ENCODE measurements at regions not wholly inside any gene's neighbourhood (a gene's known extent, or its start where the extent isn't known, plus 50 kb on each side); places are given as distances from the start of the nearest gene placed in this dataset.

DNA sequence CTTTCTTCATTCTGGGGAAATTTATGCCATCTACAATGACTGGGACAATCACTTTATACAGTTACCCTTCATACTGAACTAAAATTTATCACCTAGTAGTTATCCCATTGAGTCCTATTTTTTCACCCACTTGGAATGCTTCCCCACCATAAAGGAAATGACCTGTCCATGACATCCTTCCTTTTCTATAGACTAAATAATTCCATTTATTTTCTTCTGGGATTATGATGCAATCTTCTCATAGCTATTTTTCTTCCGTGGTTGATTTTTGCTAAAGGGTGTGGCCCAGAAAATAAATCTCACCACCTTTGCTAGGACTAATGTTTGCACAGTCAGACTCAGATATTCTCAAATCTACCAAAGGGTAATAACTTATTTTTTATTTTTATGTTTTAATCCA is 186.1 kb upstream of the NRXN1 start:
- Mint-ChIP-seq H3K27me3 (ENCODE audit: insufficient read depth, unreplicated experiment) (no peaks in the 10 kb centered on the region), H3K9me3 (ENCODE audit: unreplicated experiment) (no peaks in the 10 kb centered on the region), H3K36me3 (ENCODE audit: insufficient read depth, unreplicated experiment) (no peaks in the 10 kb centered on the region), H3K27ac (ENCODE audit: low read depth, unreplicated experiment) (no peak overlapping the region), H3K4me3 (ENCODE audit: unreplicated experiment) (no peak overlapping the region), H3K4me1 (ENCODE audit: insufficient read depth, unreplicated experiment) (peaks cover 6% of the 10 kb centered on the region)
- POLR2A ChIA-PET, result no interaction called here
- no peak for DNase-seq (ENCODE audit: unreplicated experiment)
- no TSS peak for BruUV-seq (replicated peaks)
- intact Hi-C loops (cut with micrococcal nuclease), result no loop called here
- no peak for TF ChIP-seq CTCF (IDR thresholded peaks at IDR 0.05; ENCODE audit: unreplicated experiment)
- CTCF ChIA-PET, result no interaction called here

DNA sequence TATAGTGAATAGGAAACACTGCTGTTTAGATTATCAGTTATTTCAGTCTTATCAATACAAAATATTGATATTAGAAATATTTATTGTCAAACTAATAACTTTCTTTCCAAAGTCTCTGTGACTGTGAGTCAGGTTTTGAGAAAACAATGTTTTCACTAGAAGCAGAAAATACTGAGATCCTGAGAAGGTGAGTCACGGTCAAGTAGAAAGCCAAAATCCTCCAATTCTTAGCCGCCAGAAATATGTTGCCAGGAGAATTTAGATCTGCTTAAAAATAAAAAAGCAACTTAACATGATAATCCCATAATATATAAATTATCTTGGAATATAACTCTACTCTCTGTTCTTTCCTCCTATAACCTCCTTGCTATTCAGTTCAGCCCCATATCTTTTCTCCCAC is 181.9 kb upstream of the NRXN1 start:
- BruUV-seq (replicated peaks), result no TSS peak
- Mint-ChIP-seq H3K9me3 (ENCODE audit: unreplicated experiment) (no peaks in the 10 kb centered on the region), H3K4me1 (ENCODE audit: insufficient read depth, unreplicated experiment) (no peaks in the 10 kb centered on the region), H3K27me3 (ENCODE audit: insufficient read depth, unreplicated experiment) (no peaks in the 10 kb centered on the region), H3K4me3 (ENCODE audit: unreplicated experiment) (no peak overlapping the region), H3K36me3 (ENCODE audit: insufficient read depth, unreplicated experiment) (no peaks in the 10 kb centered on the region), H3K27ac (ENCODE audit: low read depth, unreplicated experiment) (no peak overlapping the region)
- intact Hi-C loops (cut with micrococcal nuclease), result no loop called here
- DNase-seq (ENCODE audit: unreplicated experiment), result no peak
- CTCF ChIA-PET, result interaction anchor here (0.6 kb wide), 1 partner anchor 26 kb away, joined by 3 read pairs; no protein-coding TSS in a partner anchor
- POLR2A ChIA-PET, result no interaction called here
- no peak for TF ChIP-seq CTCF (IDR thresholded peaks at IDR 0.05; ENCODE audit: unreplicated experiment)

GRCh38 chr2:51212374-51212773 is 180.4 kb upstream of the NRXN1 start:
- no peaks in the 10 kb centered on the region for H3K4me1 Mint-ChIP-seq (ENCODE audit: insufficient read depth, unreplicated experiment)
- CTCF ChIA-PET, result no interaction called here
- H3K27me3 Mint-ChIP-seq (ENCODE audit: insufficient read depth, unreplicated experiment), result no peaks in the 10 kb centered on the region
- POLR2A ChIA-PET, result no interaction called here
- no peak overlapping the region for H3K27ac Mint-ChIP-seq (ENCODE audit: low read depth, unreplicated experiment)
- no peaks in the 10 kb centered on the region for H3K9me3 Mint-ChIP-seq (ENCODE audit: unreplicated experiment)
- intact Hi-C loops (cut with micrococcal nuclease), result no loop called here
- H3K36me3 Mint-ChIP-seq (ENCODE audit: insufficient read depth, unreplicated experiment), result no peaks in the 10 kb centered on the region
- no peak for DNase-seq (ENCODE audit: unreplicated experiment)
- no peak for TF ChIP-seq CTCF (IDR thresholded peaks at IDR 0.05; ENCODE audit: unreplicated experiment)
- no peak overlapping the region for H3K4me3 Mint-ChIP-seq (ENCODE audit: unreplicated experiment)
- BruUV-seq (replicated peaks), result no TSS peak

DNA sequence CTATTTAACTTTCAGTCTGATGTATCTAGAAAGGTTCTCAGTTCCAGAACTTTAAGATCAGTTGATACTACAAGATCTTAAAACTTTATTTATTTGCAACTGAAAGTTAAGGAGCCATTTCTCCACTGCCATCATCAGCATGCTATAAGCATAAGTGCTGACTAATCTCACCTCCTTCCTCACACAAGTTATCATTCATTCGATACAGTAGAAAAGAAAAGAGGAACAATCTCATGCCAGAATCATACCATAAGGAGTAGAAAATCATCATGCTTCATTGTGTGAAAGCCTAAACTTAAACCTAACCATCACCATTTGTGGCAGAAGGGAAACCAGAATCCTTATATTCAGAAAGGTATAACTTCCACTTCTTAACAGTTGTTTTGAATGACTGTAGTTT is 176.6 kb upstream of the NRXN1 start:
- BruUV-seq (replicated peaks), result no TSS peak

More for the DNA sequence above, 176.6 kb upstream of the NRXN1 start:
- H3K9me3 Mint-ChIP-seq (ENCODE audit: unreplicated experiment), result no peaks in the 10 kb centered on the region
- DNase-seq (ENCODE audit: unreplicated experiment), result no peak
- no peaks in the 10 kb centered on the region for H3K36me3 Mint-ChIP-seq (ENCODE audit: insufficient read depth, unreplicated experiment)
- no peak overlapping the region for H3K4me3 Mint-ChIP-seq (ENCODE audit: unreplicated experiment)
- intact Hi-C loops (cut with micrococcal nuclease), result no loop called here
- no peaks in the 10 kb centered on the region for H3K4me1 Mint-ChIP-seq (ENCODE audit: insufficient read depth, unreplicated experiment)
- H3K27ac Mint-ChIP-seq (ENCODE audit: low read depth, unreplicated experiment), result no peak overlapping the region
- no peaks in the 10 kb centered on the region for H3K27me3 Mint-ChIP-seq (ENCODE audit: insufficient read depth, unreplicated experiment)
- TF ChIP-seq CTCF (IDR thresholded peaks at IDR 0.05; ENCODE audit: unreplicated experiment), result no peak
- ChIA-PET CTCF (no interaction called here), POLR2A (no interaction called here)
